ENCODE measurements at regions not wholly inside any gene's neighbourhood (a gene's known extent, or its start where the extent isn't known, plus 50 kb on each side); places are given as distances from the start of the nearest gene placed in this dataset.

DNA sequence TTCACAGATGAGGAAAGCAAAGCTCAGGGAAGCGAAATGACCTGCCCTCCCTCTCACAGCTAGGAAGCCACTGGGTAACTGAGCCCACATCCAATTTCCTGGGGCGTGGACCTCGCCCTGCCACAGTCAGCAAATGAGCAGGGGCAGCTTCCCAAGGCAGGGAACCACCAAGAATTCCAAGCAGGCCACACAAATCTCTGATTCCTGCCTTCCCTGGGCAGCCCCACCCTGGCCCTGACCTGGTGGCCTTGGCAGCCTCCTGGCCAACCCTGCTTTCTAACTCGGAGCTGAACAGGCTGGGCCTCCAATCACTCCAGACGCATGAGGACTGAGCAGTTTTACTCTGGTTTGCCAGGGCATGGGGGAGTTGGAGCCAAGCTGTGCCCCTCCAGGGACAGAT is 203.7 kb upstream of the TLE3 start:
- TF ChIP-seq, protein P1, sequence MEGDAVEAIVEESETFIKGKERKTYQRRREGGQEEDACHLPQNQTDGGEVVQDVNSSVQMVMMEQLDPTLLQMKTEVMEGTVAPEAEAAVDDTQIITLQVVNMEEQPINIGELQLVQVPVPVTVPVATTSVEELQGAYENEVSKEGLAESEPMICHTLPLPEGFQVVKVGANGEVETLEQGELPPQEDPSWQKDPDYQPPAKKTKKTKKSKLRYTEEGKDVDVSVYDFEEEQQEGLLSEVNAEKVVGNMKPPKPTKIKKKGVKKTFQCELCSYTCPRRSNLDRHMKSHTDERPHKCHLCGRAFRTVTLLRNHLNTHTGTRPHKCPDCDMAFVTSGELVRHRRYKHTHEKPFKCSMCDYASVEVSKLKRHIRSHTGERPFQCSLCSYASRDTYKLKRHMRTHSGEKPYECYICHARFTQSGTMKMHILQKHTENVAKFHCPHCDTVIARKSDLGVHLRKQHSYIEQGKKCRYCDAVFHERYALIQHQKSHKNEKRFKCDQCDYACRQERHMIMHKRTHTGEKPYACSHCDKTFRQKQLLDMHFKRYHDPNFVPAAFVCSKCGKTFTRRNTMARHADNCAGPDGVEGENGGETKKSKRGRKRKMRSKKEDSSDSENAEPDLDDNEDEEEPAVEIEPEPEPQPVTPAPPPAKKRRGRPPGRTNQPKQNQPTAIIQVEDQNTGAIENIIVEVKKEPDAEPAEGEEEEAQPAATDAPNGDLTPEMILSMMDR (IDR thresholded peaks at IDR 0.05): no peak
- TF ChIP-seq POLR2AphosphoS5 (IDR thresholded peaks at IDR 0.05) (no peak), POLR2A (IDR thresholded peaks at IDR 0.05) (no peak)

Data from transverse colon (tissue), 4 donors.